Mesendoderm (in vitro differentiated cells): ENCODE measurements at regions not wholly inside any gene's neighbourhood (a gene's known extent, or its start where the extent isn't known, plus 50 kb on each side); places are given as distances from the start of the nearest gene placed in this dataset.

Source experiments
- DNase-seq: peaks from one replicate; pipeline ENCODE4 v3.0.0; 2013
- H2AK5ac ChIP-seq: 2 replicates; pipeline ENCODE4 v1.6.1; 2013; ENCODE audit warnings: low read length, inconsistent platforms
- H2BK120ac ChIP-seq: 2 replicates; pipeline ENCODE4 v1.6.1; 2013; ENCODE audit warnings: low read depth, mild to moderate bottlenecking, low read length, moderate library complexity, mixed read lengths
- H2BK15ac ChIP-seq: replicated peaks from 2 replicates; pipeline ENCODE4 v1.6.1; 2013; ENCODE audit warnings: low read depth, mild to moderate bottlenecking, moderate library complexity
- H2BK5ac ChIP-seq: 2 replicates; pipeline ENCODE4 v1.6.1; 2013; ENCODE audit warnings: low read length, inconsistent platforms
- H3K18ac ChIP-seq: 2 replicates; pipeline ENCODE4 v1.6.1; 2013; ENCODE audit warnings: mild to moderate bottlenecking, low read length, mixed read lengths
- H3K23ac ChIP-seq: one replicate; pipeline ENCODE4 v1.6.1; 2013; ENCODE audit warnings: low read length
- H3K27ac ChIP-seq: 2 replicates; pipeline ENCODE4 v1.5.1; 2013; ENCODE audit warnings: low read depth, mild to moderate bottlenecking, inconsistent platforms, low read length, moderate library complexity
- H3K27me3 ChIP-seq: 2 replicates; pipeline ENCODE4 v1.6.1; 2013; ENCODE audit warnings: low read length, control low read depth, mild to moderate bottlenecking, inconsistent platforms; ENCODE audit not compliant: insufficient read depth, poor library complexity
- H3K36me3 ChIP-seq: 2 replicates; pipeline ENCODE4 v1.6.1; 2013; ENCODE audit warnings: low read length, inconsistent platforms; ENCODE audit not compliant: control insufficient read depth, insufficient read depth
- H3K4ac ChIP-seq: one replicate; pipeline ENCODE4 v1.6.1; 2013; ENCODE audit warnings: low read depth, mild to moderate bottlenecking, low read length, moderate library complexity
- H3K4me1 ChIP-seq: 2 replicates; pipeline ENCODE4 v1.6.1; 2013; ENCODE audit warnings: low read depth, low read length, inconsistent platforms; ENCODE audit not compliant: control insufficient read depth
- H3K4me2 ChIP-seq: 2 replicates; pipeline ENCODE4 v1.6.1; 2013; ENCODE audit warnings: low read length
- H3K4me3 ChIP-seq: 2 replicates; pipeline ENCODE4 v1.5.1; 2013; ENCODE audit warnings: mild to moderate bottlenecking, low read length
- H3K56ac ChIP-seq: one replicate; pipeline ENCODE4 v1.6.1; 2013; ENCODE audit warnings: low read length
- H3K79me1 ChIP-seq: 2 replicates; pipeline ENCODE4 v1.6.1; 2013; ENCODE audit warnings: low read length, inconsistent platforms
- H3K79me2 ChIP-seq: 2 replicates; pipeline ENCODE4 v1.6.1; 2013; ENCODE audit warnings: mild to moderate bottlenecking, low read length; ENCODE audit not compliant: control insufficient read depth, insufficient read depth
- H3K9ac ChIP-seq: 2 replicates; pipeline ENCODE4 v1.6.1; 2013; ENCODE audit warnings: low read length, inconsistent platforms
- H4K5ac ChIP-seq: one replicate; pipeline ENCODE4 v1.6.1; 2013; ENCODE audit warnings: low read length
- H4K8ac ChIP-seq: one replicate; pipeline ENCODE4 v1.6.1; 2013; ENCODE audit warnings: low read depth, mild to moderate bottlenecking, control low read depth, low read length, moderate library complexity
- WGBS: extraction: QIAGEN DNeasy Blood & Tissue Kit; methylation state at CpG from one replicate; pipeline ENCODE4 v1.1.7; 2013; ENCODE audit warnings: low lambda C conversion rate, missing lambda C conversion rate; ENCODE audit not compliant: insufficient coverage; ENCODE audit errors: extremely low coverage; 5-methylcytosine and 5-hydroxymethylcytosine counted together

DNA sequence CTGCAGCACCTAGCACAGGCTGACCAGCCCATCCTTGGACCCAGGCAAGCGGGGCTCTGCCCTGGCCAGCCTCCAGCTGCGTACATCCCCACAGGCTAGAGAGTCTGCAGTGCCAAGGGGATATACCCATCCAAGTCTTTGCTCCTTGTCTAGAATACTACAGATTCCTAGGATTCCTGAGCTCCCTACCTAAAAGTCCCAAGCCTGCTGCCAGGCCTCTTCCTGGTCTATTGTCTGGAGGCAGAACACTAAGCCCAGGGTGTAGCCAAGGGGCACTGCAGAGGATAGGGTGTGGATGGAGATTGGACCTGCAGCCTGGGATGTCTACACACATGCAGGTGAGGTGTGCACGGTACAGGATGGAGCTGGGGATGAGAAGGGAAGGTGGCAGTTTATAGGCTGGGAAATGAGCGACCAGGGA lies 90.0 kb upstream of the SIRPA start:
- no peaks in the 10 kb centered on the region for H3K79me1 ChIP-seq
- H3K36me3 ChIP-seq = no peaks in the 10 kb centered on the region
- no peaks in the 10 kb centered on the region for H3K79me2 ChIP-seq
- H3K23ac ChIP-seq = no peak overlapping the region
- H3K27me3 ChIP-seq = no peaks in the 10 kb centered on the region
- no peak overlapping the region for H3K4ac ChIP-seq
- H4K5ac ChIP-seq = no peak overlapping the region
- no peak overlapping the region for H4K8ac ChIP-seq
- H2BK120ac ChIP-seq = no peak overlapping the region
- H3K4me3 ChIP-seq = no peak overlapping the region
- no peak overlapping the region for H2BK5ac ChIP-seq
- peak; percentile 62 for DNase-seq
- H3K9ac ChIP-seq = no peak overlapping the region
- no peak overlapping the region for H3K18ac ChIP-seq
- no CpG with 5 or more reads among the region's 4 CpGs for WGBS
- H2BK15ac ChIP-seq = no peak overlapping the region
- H3K4me1 ChIP-seq = peaks cover 2% of the 10 kb centered on the region
- no peak overlapping the region for H3K56ac ChIP-seq
- H3K4me2 ChIP-seq = no peak overlapping the region
- no peak overlapping the region for H2AK5ac ChIP-seq
- H3K27ac ChIP-seq = no peak overlapping the region

DNA sequence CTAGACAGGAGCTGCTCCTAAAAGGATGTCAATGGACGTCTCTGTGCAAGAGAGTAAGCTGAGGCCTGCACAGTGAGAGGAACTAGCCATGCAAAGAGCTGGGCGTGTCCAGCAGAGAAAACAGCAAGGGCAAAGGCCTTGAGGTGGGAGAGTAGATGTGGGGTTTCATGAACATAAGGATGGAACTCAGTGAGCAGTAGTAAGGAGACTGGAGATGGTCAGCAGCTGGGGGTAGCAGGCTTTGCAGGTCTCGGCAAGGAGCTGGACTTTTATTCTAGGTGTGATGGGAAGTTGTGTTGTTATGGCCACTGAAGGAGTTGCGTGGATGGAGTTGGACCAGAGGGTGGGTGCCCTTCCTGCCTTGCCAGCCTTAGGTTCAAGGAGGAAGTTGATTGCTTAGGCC lies 90.7 kb upstream of the SIRPA start:
- Histone ChIP-seq H3K4me2 (no peak overlapping the region), H2BK5ac (no peak overlapping the region), H3K79me2 (no peaks in the 10 kb centered on the region), H3K18ac (no peak overlapping the region), H3K79me1 (no peaks in the 10 kb centered on the region), H3K27me3 (no peaks in the 10 kb centered on the region), H3K9ac (no peak overlapping the region), H3K23ac (no peak overlapping the region), H4K8ac (no peak overlapping the region), H3K27ac (no peak overlapping the region), H3K56ac (no peak overlapping the region), H3K4ac (no peak overlapping the region), H2BK15ac (no peak overlapping the region), H2AK5ac (no peak overlapping the region), H3K4me1 (peaks cover 2% of the 10 kb centered on the region), H2BK120ac (no peak overlapping the region), H3K4me3 (no peak overlapping the region), H3K36me3 (no peaks in the 10 kb centered on the region), H4K5ac (no peak overlapping the region)
- no CpG with 5 or more reads among the region's 4 CpGs for WGBS
- DNase-seq = no peak

DNA sequence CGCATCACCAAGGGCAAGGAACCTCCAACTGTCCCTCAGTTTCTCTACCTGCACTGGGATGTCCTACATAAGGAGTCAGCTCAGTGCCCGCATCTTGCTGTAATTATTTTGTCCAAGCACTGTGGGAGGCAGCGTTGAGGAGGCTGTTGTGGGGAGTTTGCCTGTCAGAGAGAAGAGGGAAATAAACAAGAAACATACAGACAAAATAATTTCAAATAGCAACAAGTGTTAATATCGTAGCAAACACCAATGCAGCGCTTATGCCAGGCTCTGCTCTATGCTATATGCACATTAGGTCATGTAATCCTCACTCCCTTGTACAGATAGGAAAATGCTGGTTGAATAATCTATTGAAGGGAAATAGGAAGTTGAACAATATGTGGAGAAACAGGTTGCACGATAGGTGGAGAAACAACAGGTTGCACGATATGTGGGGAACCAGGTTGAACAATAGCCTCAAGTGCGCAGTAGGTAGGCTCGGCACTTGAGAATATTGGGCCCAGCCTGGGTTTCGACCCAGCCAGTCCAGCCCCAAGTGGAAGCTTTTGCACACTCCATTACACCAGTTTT lies 91.2 kb upstream of the SIRPA start:
- Histone ChIP-seq H3K4me3 (no peak overlapping the region), H3K27ac (no peak overlapping the region), H3K9ac (peak overlapping the region; percentile 75), H2BK5ac (no peak overlapping the region), H3K79me2 (no peaks in the 10 kb centered on the region), H2BK120ac (no peak overlapping the region), H3K27me3 (no peaks in the 10 kb centered on the region), H3K4ac (no peak overlapping the region), H3K18ac (no peak overlapping the region), H3K36me3 (no peaks in the 10 kb centered on the region), H4K8ac (no peak overlapping the region), H3K79me1 (no peaks in the 10 kb centered on the region), H3K23ac (no peak overlapping the region), H3K56ac (peak overlapping the region; percentile 88), H2BK15ac (no peak overlapping the region), H4K5ac (no peak overlapping the region), H3K4me1 (peaks cover 2% of the 10 kb centered on the region), H2AK5ac (no peak overlapping the region), H3K4me2 (peak overlapping the region; percentile 75)
- DNase-seq = no peak
- WGBS = no CpG with 5 or more reads among the region's 10 CpGs

DNA sequence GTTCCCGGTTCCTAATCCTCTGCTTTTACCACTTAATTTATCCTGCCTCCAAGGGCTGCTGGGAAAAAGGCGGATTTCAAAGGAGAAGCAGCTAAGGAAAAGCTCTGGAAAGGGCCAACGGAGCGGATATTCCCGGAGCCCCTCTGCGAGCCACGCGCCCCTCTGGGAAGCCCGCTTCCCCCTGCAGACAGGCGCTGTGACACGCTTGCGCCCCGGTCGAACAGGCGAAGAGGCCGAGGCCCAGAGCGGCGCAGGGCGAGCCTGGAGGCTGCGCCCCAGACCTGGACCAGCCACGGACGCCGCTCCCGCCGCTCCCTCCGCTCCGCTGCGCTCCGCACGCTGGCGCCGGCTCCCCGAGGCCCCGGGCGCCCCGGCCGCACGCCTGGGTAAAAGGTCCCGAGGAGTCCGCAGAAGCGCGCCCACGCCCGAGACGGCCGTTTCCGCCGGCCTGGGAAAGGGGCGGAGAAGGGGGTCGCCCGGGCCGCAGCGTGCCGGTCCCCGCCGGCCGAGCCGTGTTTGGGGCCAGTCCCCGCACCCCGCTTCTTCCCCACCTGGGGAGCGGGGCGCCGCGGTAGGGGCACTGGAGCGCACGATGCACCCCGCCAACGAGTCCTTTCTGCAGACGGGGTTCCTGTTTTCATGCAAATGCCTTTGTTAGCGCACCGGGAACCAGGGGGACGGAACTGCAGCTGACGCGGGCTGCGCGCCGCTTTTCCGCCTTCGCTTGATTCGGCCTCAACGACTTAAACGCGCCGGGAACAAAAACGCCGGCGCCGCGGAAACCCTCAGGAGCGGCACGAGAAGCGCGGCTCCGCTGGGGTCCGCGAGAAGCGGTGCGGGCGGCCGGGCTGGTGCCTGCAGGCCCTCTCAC lies 91.9 kb upstream of the SIRPA start:
- Histone ChIP-seq H3K4me2 (peak overlapping the region; percentile 75), H2BK120ac (no peak overlapping the region), H3K9ac (peak overlapping the region; percentile 75), H3K23ac (peak overlapping the region; percentile 74), H2AK5ac (no peak overlapping the region), H4K8ac (no peak overlapping the region), H3K36me3 (no peaks in the 10 kb centered on the region), H3K4me3 (peak overlapping the region; percentile 26), H3K27me3 (no peaks in the 10 kb centered on the region), H3K4me1 (peaks cover 2% of the 10 kb centered on the region), H3K79me1 (no peaks in the 10 kb centered on the region), H3K18ac (peak overlapping the region; percentile 75), H2BK5ac (no peak overlapping the region), H3K79me2 (no peaks in the 10 kb centered on the region), H2BK15ac (no peak overlapping the region), H4K5ac (no peak overlapping the region), H3K4ac (peak overlapping the region; percentile 37), H3K56ac (peak overlapping the region; percentile 88), H3K27ac (no peak overlapping the region)
- WGBS = no CpG with 5 or more reads among the region's 100 CpGs
- peak; percentile 82 for DNase-seq

DNA sequence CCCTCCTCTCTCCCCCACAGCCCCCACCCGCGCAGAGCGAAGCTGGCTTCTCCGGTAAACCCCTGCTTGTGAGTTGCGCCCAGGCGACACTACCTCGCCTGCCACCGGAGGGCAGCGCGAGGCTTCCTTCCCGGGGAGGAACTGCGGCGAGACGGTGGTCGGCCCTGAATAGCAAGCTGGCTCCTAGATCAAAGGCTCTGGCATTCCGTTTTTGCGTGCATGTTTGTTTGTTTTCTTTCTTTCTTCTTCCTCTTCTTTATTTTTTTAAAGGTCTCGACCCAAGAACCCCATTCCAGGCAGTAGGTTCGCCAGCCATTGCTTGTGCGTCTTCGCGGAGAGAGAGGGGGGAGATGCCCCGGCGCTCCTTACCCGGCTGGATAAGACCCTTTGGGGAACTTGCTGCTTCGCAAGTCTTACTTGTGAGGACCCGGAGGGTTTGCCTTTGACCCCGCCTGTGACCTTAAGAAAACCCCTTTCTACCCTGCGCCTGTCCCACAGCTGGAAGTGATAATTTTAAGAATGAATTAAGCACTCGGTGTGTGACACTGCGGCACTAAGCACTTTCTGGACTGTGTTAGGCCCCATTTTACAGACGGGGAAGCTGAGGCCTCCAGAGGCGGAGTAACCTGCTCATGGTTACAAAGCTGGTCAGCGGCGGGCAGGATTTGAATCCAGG lies 92.7 kb upstream of the SIRPA start:
- DNase-seq = peak; percentile 86
- H3K4me2 ChIP-seq = peak overlapping the region; percentile 75
- H3K9ac ChIP-seq = peak overlapping the region; percentile 75
- no peaks in the 10 kb centered on the region for H3K36me3 ChIP-seq
- no peak overlapping the region for H2AK5ac ChIP-seq
- no CpG with 5 or more reads among the region's 35 CpGs for WGBS
- H3K27me3 ChIP-seq = no peaks in the 10 kb centered on the region
- H3K4me3 ChIP-seq = peak overlapping the region; percentile 21
- peaks cover 2% of the 10 kb centered on the region for H3K4me1 ChIP-seq
- H3K4ac ChIP-seq = no peak overlapping the region
- no peak overlapping the region for H2BK5ac ChIP-seq
- no peak overlapping the region for H3K18ac ChIP-seq
- no peaks in the 10 kb centered on the region for H3K79me2 ChIP-seq
- H2BK15ac ChIP-seq = no peak overlapping the region
- no peak overlapping the region for H4K5ac ChIP-seq
- no peak overlapping the region for H3K27ac ChIP-seq
- no peak overlapping the region for H4K8ac ChIP-seq
- peak overlapping the region; percentile 88 for H3K56ac ChIP-seq
- H3K79me1 ChIP-seq = no peaks in the 10 kb centered on the region
- H2BK120ac ChIP-seq = no peak overlapping the region
- no peak overlapping the region for H3K23ac ChIP-seq
